ENCODE measurements at regions not wholly inside any gene's neighbourhood (a gene's known extent, or its start where the extent isn't known, plus 50 kb on each side); places are given as distances from the start of the nearest gene placed in this dataset.
"Not testable (repeated sequence)": the region's sequence is repeated elsewhere in the genome, so short reads cannot be mapped to it uniquely, and the experiment has no call there.

GRCh38 chr9:94441796-94442195 is 113.1 kb upstream of the PCAT7 start:
- TF ChIP-seq TAF1 (IDR thresholded peaks at IDR 0.05; ENCODE audit: borderline replicate concordance, low read depth, low read length) (no peak), POLR2AphosphoS5 (IDR thresholded peaks at IDR 0.05; ENCODE audit: low read depth, low read length) (no peak), POLR2A (IDR thresholded peaks at IDR 0.05; ENCODE audit: low read depth, low read length) (no peak)
- DNase-seq (ENCODE audit: insufficient read length) (no peak), FAIRE-seq (no peak)

- FAIRE-seq (no peak), DNase-seq (ENCODE audit: insufficient read length) (no peak)
- TF ChIP-seq POLR2AphosphoS5 (IDR thresholded peaks at IDR 0.05; ENCODE audit: low read depth, low read length) (no peak), POLR2A (IDR thresholded peaks at IDR 0.05; ENCODE audit: low read depth, low read length) (no peak), TAF1 (IDR thresholded peaks at IDR 0.05; ENCODE audit: borderline replicate concordance, low read depth, low read length) (no peak)
Observed at GRCh38 chr9:94443032-94443722, 111.7 kb upstream of the PCAT7 start.

GRCh38 chr9:94445863-94446262 is 109.0 kb upstream of the PCAT7 start:
- no peak for TF ChIP-seq TAF1 (IDR thresholded peaks at IDR 0.05; ENCODE audit: borderline replicate concordance, low read depth, low read length)
- TF ChIP-seq POLR2A (IDR thresholded peaks at IDR 0.05; ENCODE audit: low read depth, low read length): no peak
- TF ChIP-seq POLR2AphosphoS5 (IDR thresholded peaks at IDR 0.05; ENCODE audit: low read depth, low read length): no peak
- DNase-seq (ENCODE audit: insufficient read length): no peak
- FAIRE-seq: no peak

GRCh38 chr9:94449486-94449885 is 105.4 kb upstream of the PCAT7 start:
- no peak for FAIRE-seq
- DNase-seq (ENCODE audit: insufficient read length): no peak
- TF ChIP-seq POLR2AphosphoS5 (IDR thresholded peaks at IDR 0.05; ENCODE audit: low read depth, low read length): no peak
- no peak for TF ChIP-seq POLR2A (IDR thresholded peaks at IDR 0.05; ENCODE audit: low read depth, low read length)
- TF ChIP-seq TAF1 (IDR thresholded peaks at IDR 0.05; ENCODE audit: borderline replicate concordance, low read depth, low read length): no peak

- no peak for TF ChIP-seq POLR2AphosphoS5 (IDR thresholded peaks at IDR 0.05; ENCODE audit: low read depth, low read length)
- DNase-seq (ENCODE audit: insufficient read length) (no peak), FAIRE-seq (no peak)
Observed at GRCh38 chr9:94464790-94465189, 90.1 kb upstream of the PCAT7 start.

GRCh38 chr9:94472063-94472462 is 82.8 kb upstream of the PCAT7 start:
- FAIRE-seq; DNase-seq (ENCODE audit: insufficient read length): not testable (repeated sequence)

- DNase-seq (ENCODE audit: insufficient read length) (no peak), FAIRE-seq (no peak)
- TF ChIP-seq POLR2AphosphoS5 (IDR thresholded peaks at IDR 0.05; ENCODE audit: low read depth, low read length) (no peak), POLR2A (IDR thresholded peaks at IDR 0.05; ENCODE audit: low read depth, low read length) (no peak), TAF1 (IDR thresholded peaks at IDR 0.05; ENCODE audit: borderline replicate concordance, low read depth, low read length) (no peak)
Observed at GRCh38 chr9:94472806-94473360, 82.0 kb upstream of the PCAT7 start.

GRCh38 chr9:94478755-94479730 is 75.8 kb upstream of the PCAT7 start:
- FAIRE-seq (no peak), DNase-seq (ENCODE audit: insufficient read length) (no peak)

GRCh38 chr9:94479757-94480156 is 75.1 kb upstream of the PCAT7 start:
- no peak for TF ChIP-seq TAF1 (IDR thresholded peaks at IDR 0.05; ENCODE audit: borderline replicate concordance, low read depth, low read length)
- TF ChIP-seq POLR2AphosphoS5 (IDR thresholded peaks at IDR 0.05; ENCODE audit: low read depth, low read length): no peak
- no peak for TF ChIP-seq POLR2A (IDR thresholded peaks at IDR 0.05; ENCODE audit: low read depth, low read length)
- DNase-seq (ENCODE audit: insufficient read length) (no peak), FAIRE-seq (no peak)

More at GRCh38 chr9:94478755-94479730, 75.8 kb upstream of the PCAT7 start:
- no peak for TF ChIP-seq POLR2A (IDR thresholded peaks at IDR 0.05; ENCODE audit: low read depth, low read length)
- no peak for TF ChIP-seq TAF1 (IDR thresholded peaks at IDR 0.05; ENCODE audit: borderline replicate concordance, low read depth, low read length)
- no peak for TF ChIP-seq POLR2AphosphoS5 (IDR thresholded peaks at IDR 0.05; ENCODE audit: low read depth, low read length)

- FAIRE-seq (no peak), DNase-seq (ENCODE audit: insufficient read length) (no peak)
- TF ChIP-seq POLR2A (IDR thresholded peaks at IDR 0.05; ENCODE audit: low read depth, low read length) (no peak), TAF1 (IDR thresholded peaks at IDR 0.05; ENCODE audit: borderline replicate concordance, low read depth, low read length) (no peak), POLR2AphosphoS5 (IDR thresholded peaks at IDR 0.05; ENCODE audit: low read depth, low read length) (no peak)
Observed at GRCh38 chr9:94480205-94480604, 74.7 kb upstream of the PCAT7 start.

GRCh38 chr9:94482110-94482509 is 72.8 kb upstream of the PCAT7 start:
- TF ChIP-seq TAF1 (IDR thresholded peaks at IDR 0.05; ENCODE audit: borderline replicate concordance, low read depth, low read length): no peak
- TF ChIP-seq POLR2A (IDR thresholded peaks at IDR 0.05; ENCODE audit: low read depth, low read length): no peak
- TF ChIP-seq POLR2AphosphoS5 (IDR thresholded peaks at IDR 0.05; ENCODE audit: low read depth, low read length): no peak
- FAIRE-seq (no peak), DNase-seq (ENCODE audit: insufficient read length) (no peak)

GRCh38 chr9:94490465-94490864 is 64.4 kb upstream of the PCAT7 start:
- no peak for FAIRE-seq
- no peak for TF ChIP-seq POLR2A (IDR thresholded peaks at IDR 0.05; ENCODE audit: low read depth, low read length)
- TF ChIP-seq POLR2AphosphoS5 (IDR thresholded peaks at IDR 0.05; ENCODE audit: low read depth, low read length): no peak
- no peak for TF ChIP-seq TAF1 (IDR thresholded peaks at IDR 0.05; ENCODE audit: borderline replicate concordance, low read depth, low read length)
- no peak for DNase-seq (ENCODE audit: insufficient read length)

- not testable (repeated sequence) for DNase-seq (ENCODE audit: insufficient read length); FAIRE-seq
Observed at GRCh38 chr9:94492125-94492524, 62.8 kb upstream of the PCAT7 start.
